Breast epithelium (tissue), 4 donors: ENCODE measurements at regions not wholly inside any gene's neighbourhood (a gene's known extent, or its start where the extent isn't known, plus 50 kb on each side); places are given as distances from the start of the nearest gene placed in this dataset.
"Not testable (repeated sequence)": the region's sequence is repeated elsewhere in the genome, so short reads cannot be mapped to it uniquely, and the experiment has no call there.

Source experiments
- DNase-seq, 2 donors: peaks; one replicate each; pipeline ENCODE4 v3.0.0-alpha.2; 2019; ENCODE audit warnings: low spot score in 2 of 2
- H3K27ac ChIP-seq, 2 donors: fragments of 200-600 bp; sonication (generic) in 1 of 2; one replicate each; pipeline ENCODE4 v1.5.1; 2016 to 2019; ENCODE audit warnings: mild to moderate bottlenecking in 1 of 2
- H3K27me3 ChIP-seq, 2 donors: fragments of 200-600 bp; sonication (generic) in 1 of 2; one replicate each; pipeline versions ENCODE4 v1.5.1 to v1.6.0; 2017 to 2019; ENCODE audit warnings: control low read depth in 1 of 2, mild to moderate bottlenecking in 1 of 2
- H3K36me3 ChIP-seq: fragments of 200-600 bp; one replicate; pipeline ENCODE4 v1.5.1; 2019
- H3K4me1 ChIP-seq, 2 donors: fragments of 200-600 bp; sonication (generic); one replicate each; pipeline ENCODE4 v1.5.1; 2016 to 2019; ENCODE audit warnings: control low read depth in 1 of 2
- H3K4me3 ChIP-seq, 3 donors: fragments of 200-600 bp; sonication (generic); 1 replicate in 2 of 3; 2 replicates in 1 of 3; pipeline ENCODE4 v1.5.1; 2016 to 2019; ENCODE audit warnings: mild to moderate bottlenecking in 3 of 3, moderate library complexity in 2 of 3
- H3K9me3 ChIP-seq, 2 donors: fragments of 200-600 bp; sonication (generic) in 1 of 2; one replicate each; pipeline ENCODE4 v1.5.1; 2016 to 2019; ENCODE audit warnings: control low read depth in 1 of 2
- POLR2A ChIP-seq: fragments of 450-650 bp; IDR thresholded peaks from one replicate; pipeline ENCODE4 v1.6.1; 2016; ENCODE audit warnings: antibody characterized with exemption, mild to moderate bottlenecking, moderate library complexity
- POLR2AphosphoS5 ChIP-seq, 3 donors: sonication (generic); formaldehyde crosslinking; IDR thresholded peaks; one replicate each; pipeline ENCODE4 v1.6.1; 2017; ENCODE audit warnings: antibody characterized with exemption in 3 of 3
- intact Hi-C: fragments of 100-400 bp; cut with DNase I; formaldehyde crosslinking; loops from one replicate; pipeline ENCODE4 v1.15.1; 2023; ENCODE audit warnings: low total_unique reads
- TF ChIP-seq, protein P1 (sequence below), 3 donors: fragments of 450-650 bp; IDR thresholded peaks; one replicate each; pipeline ENCODE4 v1.5.1; 2016 to 2017; ENCODE audit warnings: antibody characterized with exemption in 3 of 3, mild to moderate bottlenecking in 3 of 3, moderate library complexity in 3 of 3

DNA sequence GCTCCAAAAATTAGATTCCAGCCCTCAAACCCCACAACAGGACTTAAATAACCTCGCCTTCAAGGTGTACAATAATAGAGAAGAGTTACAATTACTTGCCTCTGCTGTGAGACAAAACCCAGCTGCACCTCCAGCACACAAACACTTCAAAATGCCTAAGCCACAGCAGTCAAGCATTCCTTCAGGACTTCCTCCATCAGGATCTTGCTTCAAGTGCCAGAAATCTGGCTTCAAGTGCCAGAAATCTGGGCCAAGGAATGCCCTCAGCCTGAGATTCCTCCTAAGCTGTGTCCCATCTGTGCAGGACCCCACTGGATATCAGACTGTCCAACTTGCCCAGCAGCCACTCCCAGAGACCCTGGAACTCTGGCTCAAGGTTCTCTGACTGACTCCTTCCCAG is 1088.3 kb downstream of the SORCS3 start:
- no peaks in the 10 kb centered on the region for H3K4me1 ChIP-seq
- H3K36me3 ChIP-seq = no peaks in the 10 kb centered on the region
- H3K27me3 ChIP-seq = no peaks in the 10 kb centered on the region
- TF ChIP-seq, protein P1, sequence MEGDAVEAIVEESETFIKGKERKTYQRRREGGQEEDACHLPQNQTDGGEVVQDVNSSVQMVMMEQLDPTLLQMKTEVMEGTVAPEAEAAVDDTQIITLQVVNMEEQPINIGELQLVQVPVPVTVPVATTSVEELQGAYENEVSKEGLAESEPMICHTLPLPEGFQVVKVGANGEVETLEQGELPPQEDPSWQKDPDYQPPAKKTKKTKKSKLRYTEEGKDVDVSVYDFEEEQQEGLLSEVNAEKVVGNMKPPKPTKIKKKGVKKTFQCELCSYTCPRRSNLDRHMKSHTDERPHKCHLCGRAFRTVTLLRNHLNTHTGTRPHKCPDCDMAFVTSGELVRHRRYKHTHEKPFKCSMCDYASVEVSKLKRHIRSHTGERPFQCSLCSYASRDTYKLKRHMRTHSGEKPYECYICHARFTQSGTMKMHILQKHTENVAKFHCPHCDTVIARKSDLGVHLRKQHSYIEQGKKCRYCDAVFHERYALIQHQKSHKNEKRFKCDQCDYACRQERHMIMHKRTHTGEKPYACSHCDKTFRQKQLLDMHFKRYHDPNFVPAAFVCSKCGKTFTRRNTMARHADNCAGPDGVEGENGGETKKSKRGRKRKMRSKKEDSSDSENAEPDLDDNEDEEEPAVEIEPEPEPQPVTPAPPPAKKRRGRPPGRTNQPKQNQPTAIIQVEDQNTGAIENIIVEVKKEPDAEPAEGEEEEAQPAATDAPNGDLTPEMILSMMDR (IDR thresholded peaks at IDR 0.05) = no peak
- TF ChIP-seq POLR2A (no peak), POLR2AphosphoS5 (IDR thresholded peaks at IDR 0.05) (no peak)
- intact Hi-C loops = no loop called here
- DNase-seq = no peak
- H3K27ac ChIP-seq = no peak overlapping the region
- no peak overlapping the region for H3K4me3 ChIP-seq
- H3K9me3 ChIP-seq = no peaks in the 10 kb centered on the region

DNA sequence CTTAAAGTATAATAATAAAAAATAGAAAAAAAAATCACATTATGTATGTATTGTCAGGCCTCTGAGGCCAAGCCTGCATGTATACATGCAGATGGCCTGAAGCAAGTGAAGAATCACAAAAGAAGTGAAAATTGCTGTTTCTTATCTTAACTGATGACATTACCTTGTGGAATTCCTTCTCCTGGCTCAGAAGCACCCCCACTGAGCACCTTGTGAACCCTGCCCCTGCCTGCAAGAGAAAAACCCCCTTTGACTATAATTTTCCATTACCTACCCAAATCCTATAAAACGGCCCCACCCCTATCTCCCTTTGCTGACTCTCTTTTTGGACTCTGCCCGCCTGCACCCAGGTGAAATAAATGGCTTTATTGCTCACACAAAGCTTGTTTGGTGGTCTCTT is 1086.5 kb downstream of the SORCS3 start:
- H3K4me3 ChIP-seq, intact Hi-C loops, H3K27me3 ChIP-seq: not testable (repeated sequence)

DNA sequence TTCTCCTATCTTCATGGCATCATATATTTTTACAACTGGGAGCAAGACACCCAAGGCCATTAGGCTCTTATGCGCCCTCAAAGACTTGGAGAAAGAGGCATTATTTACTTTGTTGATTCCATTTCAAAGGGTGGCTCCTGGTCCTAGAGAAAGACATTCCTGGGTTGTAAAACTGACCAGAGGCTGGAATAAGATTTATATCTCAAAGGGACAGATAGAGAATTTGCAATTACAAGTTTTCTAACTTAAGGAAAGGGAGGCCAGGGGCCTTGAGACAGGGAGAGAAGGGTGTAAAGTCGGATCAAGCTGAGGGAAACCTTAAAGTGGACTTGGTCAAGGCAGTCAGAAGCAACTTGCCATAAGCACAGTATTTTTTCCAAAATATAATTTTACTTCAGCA is 1086.0 kb downstream of the SORCS3 start:
- Histone ChIP-seq H3K27ac (no peak overlapping the region), H3K9me3 (no peaks in the 10 kb centered on the region)
- no peak for DNase-seq

More for the DNA sequence above, 1086.5 kb downstream of the SORCS3 start:
- H3K36me3 ChIP-seq, DNase-seq, H3K9me3 ChIP-seq, H3K27ac ChIP-seq, H3K4me1 ChIP-seq: not testable (repeated sequence)

DNA sequence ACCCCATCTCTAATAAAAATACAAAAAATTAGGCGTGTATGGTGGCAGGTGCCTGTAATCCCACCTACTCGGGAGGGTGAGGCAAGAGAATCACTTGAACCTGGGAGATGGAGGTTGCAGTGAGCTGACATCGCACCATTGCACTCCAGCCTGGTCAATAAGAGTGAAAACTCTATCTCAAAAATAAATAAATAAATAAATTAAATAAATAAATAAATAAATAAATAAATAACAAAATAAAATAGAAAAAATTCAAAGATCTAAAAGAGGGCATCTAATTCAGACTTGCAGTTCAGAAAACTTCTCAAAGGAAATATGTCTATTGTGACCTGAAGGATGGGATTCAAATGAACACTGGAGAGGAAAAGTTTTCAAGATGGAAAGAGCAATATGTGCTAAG is 1085.1 kb downstream of the SORCS3 start:
- no peaks in the 10 kb centered on the region for H3K27me3 ChIP-seq
- no peak for DNase-seq
- no peak overlapping the region for H3K27ac ChIP-seq
- no peak overlapping the region for H3K4me3 ChIP-seq
- H3K36me3 ChIP-seq = no peaks in the 10 kb centered on the region
- TF ChIP-seq, protein P1 (IDR thresholded peaks at IDR 0.05) = no peak
- TF ChIP-seq POLR2A (no peak), POLR2AphosphoS5 (IDR thresholded peaks at IDR 0.05) (no peak)
- no peaks in the 10 kb centered on the region for H3K4me1 ChIP-seq
- no peaks in the 10 kb centered on the region for H3K9me3 ChIP-seq
- intact Hi-C loops = no loop called here

More for the DNA sequence above, 1086.0 kb downstream of the SORCS3 start:
- H3K27me3 ChIP-seq = no peaks in the 10 kb centered on the region
- no peak overlapping the region for H3K4me3 ChIP-seq
- TF ChIP-seq, protein P1 (IDR thresholded peaks at IDR 0.05) = no peak
- TF ChIP-seq POLR2A (no peak), POLR2AphosphoS5 (IDR thresholded peaks at IDR 0.05) (no peak)
- no peaks in the 10 kb centered on the region for H3K36me3 ChIP-seq
- intact Hi-C loops = no loop called here
- no peaks in the 10 kb centered on the region for H3K4me1 ChIP-seq

DNA sequence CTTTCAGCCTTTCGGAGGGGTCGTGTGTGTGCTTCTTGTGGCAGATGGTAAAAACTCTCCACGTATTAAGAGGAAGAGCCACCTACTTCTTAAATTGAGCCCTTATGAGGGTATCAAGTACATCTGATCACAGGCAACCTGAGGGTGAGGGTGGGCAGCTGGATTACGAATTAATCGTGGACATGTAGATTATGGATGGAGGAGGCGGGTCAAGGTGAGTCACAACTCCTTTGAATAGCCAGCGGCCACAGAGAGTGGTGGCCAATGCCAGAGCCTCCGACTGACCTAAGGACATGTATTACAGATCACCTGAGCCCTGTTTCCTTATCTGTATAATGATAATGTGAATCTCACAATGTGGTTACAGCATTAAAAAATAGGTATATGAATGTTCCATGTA is 1083.9 kb downstream of the SORCS3 start:
- no peak for TF ChIP-seq POLR2AphosphoS5 (IDR thresholded peaks at IDR 0.05)
- TF ChIP-seq, protein P1 (IDR thresholded peaks at IDR 0.05) = no peak
- TF ChIP-seq POLR2A = no peak
- Histone ChIP-seq H3K36me3 (no peaks in the 10 kb centered on the region), H3K4me3 (no peak overlapping the region), H3K27me3 (no peaks in the 10 kb centered on the region), H3K4me1 (no peaks in the 10 kb centered on the region), H3K9me3 (no peaks in the 10 kb centered on the region), H3K27ac (no peak overlapping the region)
- no peak for DNase-seq
- intact Hi-C loops = no loop called here
